ENCODE measurements at regions not wholly inside any gene's neighbourhood (a gene's known extent, or its start where the extent isn't known, plus 50 kb on each side); places are given as distances from the start of the nearest gene placed in this dataset.

- H3K9ac ChIP-seq (ENCODE audit: insufficient read length, low read depth), result no peak overlapping the region
- H3K4me1 ChIP-seq (ENCODE audit: insufficient read depth, insufficient read length), result no peaks in the 10 kb centered on the region
- no peaks in the 10 kb centered on the region for H3K36me3 ChIP-seq (ENCODE audit: insufficient read depth, insufficient read length, low read length)
- no peaks in the 10 kb centered on the region for H3K27me3 ChIP-seq (ENCODE audit: insufficient read depth, insufficient read length)
- no peaks in the 10 kb centered on the region for H3K9me3 ChIP-seq (ENCODE audit: insufficient read depth, low read length)
- TF ChIP-seq ZNF274 (IDR thresholded peaks at IDR 0.05; ENCODE audit: low read depth, low read length) (no peak), SUZ12 (IDR thresholded peaks at IDR 0.05; ENCODE audit: extremely low read depth, insufficient read depth, insufficient read length) (no peak), YY1 (IDR thresholded peaks at IDR 0.05; ENCODE audit: insufficient read depth, insufficient read length) (no peak)
- DNase-seq (ENCODE audit: low read depth, low spot score), result no peak
- H3K4me3 ChIP-seq (ENCODE audit: insufficient read length, low read depth), result no peak overlapping the region
These were observed 419.8 kb upstream of the LRRC4C start for GRCh38 chr11:41879214-41879613.

DNA sequence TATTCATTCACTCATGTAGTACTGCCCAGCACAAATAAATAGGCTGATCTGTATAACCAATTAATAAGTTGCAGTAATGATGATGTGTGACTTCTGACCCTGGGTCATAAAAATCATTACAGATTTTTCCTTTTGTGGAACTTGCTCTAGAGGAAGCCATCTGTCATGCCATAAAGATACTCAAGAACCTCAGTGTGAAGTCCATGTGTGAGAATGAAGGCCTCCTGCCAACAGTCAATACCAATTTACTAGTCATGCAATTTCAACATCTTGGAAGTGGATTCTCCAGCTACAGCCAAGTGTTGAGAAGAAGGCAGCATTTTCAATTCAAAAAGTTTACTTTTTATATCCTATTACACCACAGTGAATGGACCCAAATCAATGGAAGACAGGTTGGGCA lies 435.6 kb upstream of the LRRC4C start:
- no peak for DNase-seq (ENCODE audit: low read depth, low spot score)
- no peak for TF ChIP-seq ZNF274 (IDR thresholded peaks at IDR 0.05; ENCODE audit: low read depth, low read length)
- TF ChIP-seq SUZ12 (IDR thresholded peaks at IDR 0.05; ENCODE audit: extremely low read depth, insufficient read depth, insufficient read length), result no peak
- no peak for TF ChIP-seq YY1 (IDR thresholded peaks at IDR 0.05; ENCODE audit: insufficient read depth, insufficient read length)
- H3K9ac ChIP-seq (ENCODE audit: insufficient read length, low read depth), result no peak overlapping the region
- H3K9me3 ChIP-seq (ENCODE audit: insufficient read depth, low read length), result no peaks in the 10 kb centered on the region
- no peaks in the 10 kb centered on the region for H3K36me3 ChIP-seq (ENCODE audit: insufficient read depth, insufficient read length, low read length)
- no peaks in the 10 kb centered on the region for H3K27me3 ChIP-seq (ENCODE audit: insufficient read depth, insufficient read length)
- no peaks in the 10 kb centered on the region for H3K4me1 ChIP-seq (ENCODE audit: insufficient read depth, insufficient read length)
- H3K4me3 ChIP-seq (ENCODE audit: insufficient read length, low read depth), result no peak overlapping the region

DNA sequence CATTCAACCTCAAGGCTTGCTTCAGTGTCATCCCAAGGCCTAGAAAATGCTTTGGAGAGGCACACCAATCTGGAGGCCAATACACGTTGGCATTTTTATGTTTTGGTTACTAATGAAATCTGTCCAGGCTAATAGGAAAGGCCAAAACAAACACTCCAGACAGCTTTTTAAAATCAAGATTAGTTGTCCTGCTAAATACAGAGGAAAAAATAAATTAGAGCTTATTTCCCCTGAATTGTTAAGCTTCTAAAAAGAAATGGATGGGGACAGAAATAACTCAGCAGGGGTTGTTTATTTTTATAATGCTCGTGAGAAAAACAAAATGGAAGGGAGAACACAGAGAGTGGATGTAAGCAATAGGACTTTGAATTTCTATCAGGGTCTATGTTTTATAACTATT lies 438.5 kb upstream of the LRRC4C start:
- H3K9ac ChIP-seq (ENCODE audit: insufficient read length, low read depth), result no peak overlapping the region
- H3K4me1 ChIP-seq (ENCODE audit: insufficient read depth, insufficient read length), result no peaks in the 10 kb centered on the region
- peaks cover 3% of the 10 kb centered on the region; the same call in 1 of the 2 replicates for H3K9me3 ChIP-seq (ENCODE audit: insufficient read depth, low read length)
- no peak overlapping the region for H3K4me3 ChIP-seq (ENCODE audit: insufficient read length, low read depth)
- H3K27me3 ChIP-seq (ENCODE audit: insufficient read depth, insufficient read length), result no peaks in the 10 kb centered on the region
- no peak for DNase-seq (ENCODE audit: low read depth, low spot score)
- H3K36me3 ChIP-seq (ENCODE audit: insufficient read depth, insufficient read length, low read length), result no peaks in the 10 kb centered on the region
- no peak for TF ChIP-seq YY1 (IDR thresholded peaks at IDR 0.05; ENCODE audit: insufficient read depth, insufficient read length)
- no peak for TF ChIP-seq ZNF274 (IDR thresholded peaks at IDR 0.05; ENCODE audit: low read depth, low read length)
- no peak for TF ChIP-seq SUZ12 (IDR thresholded peaks at IDR 0.05; ENCODE audit: extremely low read depth, insufficient read depth, insufficient read length)

- no peak for DNase-seq (ENCODE audit: low read depth, low spot score)
These were observed 458.4 kb upstream of the LRRC4C start for GRCh38 chr11:41917900-41918299.

DNA sequence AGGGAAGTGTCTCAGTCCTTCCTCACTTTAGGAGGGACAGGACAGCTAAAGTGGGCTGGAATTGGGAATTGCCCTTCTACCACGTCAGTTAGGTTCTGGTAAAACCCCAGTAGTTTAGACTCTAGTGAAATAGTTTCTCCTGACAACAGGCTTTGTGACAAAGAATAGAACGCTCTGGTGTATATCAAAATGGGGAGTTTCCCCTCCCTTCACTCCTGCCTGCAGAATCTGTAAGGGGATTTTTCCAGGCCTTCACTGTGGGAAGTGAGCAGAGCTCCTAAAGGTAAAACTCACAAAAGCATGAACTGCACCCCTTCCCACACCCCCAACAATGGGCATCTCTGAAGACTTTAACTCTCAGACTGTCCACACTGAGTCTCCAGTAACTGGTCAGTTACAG lies 460.9 kb upstream of the LRRC4C start:
- Histone ChIP-seq H3K9me3 (ENCODE audit: insufficient read depth, low read length) (peaks cover 19% of the 10 kb centered on the region; the same call in 1 of the 2 replicates), H3K4me3 (ENCODE audit: insufficient read length, low read depth) (no peak overlapping the region), H3K4me1 (ENCODE audit: insufficient read depth, insufficient read length) (peaks cover 3% of the 10 kb centered on the region), H3K9ac (ENCODE audit: insufficient read length, low read depth) (no peak overlapping the region), H3K27me3 (ENCODE audit: insufficient read depth, insufficient read length) (no peaks in the 10 kb centered on the region), H3K36me3 (ENCODE audit: insufficient read depth, insufficient read length, low read length) (no peaks in the 10 kb centered on the region)
- DNase-seq (ENCODE audit: low read depth, low spot score), result no peak
- TF ChIP-seq YY1 (IDR thresholded peaks at IDR 0.05; ENCODE audit: insufficient read depth, insufficient read length) (no peak), ZNF274 (IDR thresholded peaks at IDR 0.05; ENCODE audit: low read depth, low read length) (no peak), SUZ12 (IDR thresholded peaks at IDR 0.05; ENCODE audit: extremely low read depth, insufficient read depth, insufficient read length) (no peak)

More at GRCh38 chr11:41917900-41918299, 458.4 kb upstream of the LRRC4C start:
- Histone ChIP-seq H3K27me3 (ENCODE audit: insufficient read depth, insufficient read length) (no peaks in the 10 kb centered on the region), H3K4me1 (ENCODE audit: insufficient read depth, insufficient read length) (peaks cover 3% of the 10 kb centered on the region), H3K4me3 (ENCODE audit: insufficient read length, low read depth) (no peak overlapping the region), H3K9me3 (ENCODE audit: insufficient read depth, low read length) (peaks cover 19% of the 10 kb centered on the region; the same call in 1 of the 2 replicates), H3K36me3 (ENCODE audit: insufficient read depth, insufficient read length, low read length) (no peaks in the 10 kb centered on the region), H3K9ac (ENCODE audit: insufficient read length, low read depth) (no peak overlapping the region)
- TF ChIP-seq YY1 (IDR thresholded peaks at IDR 0.05; ENCODE audit: insufficient read depth, insufficient read length) (no peak), SUZ12 (IDR thresholded peaks at IDR 0.05; ENCODE audit: extremely low read depth, insufficient read depth, insufficient read length) (no peak), ZNF274 (IDR thresholded peaks at IDR 0.05; ENCODE audit: low read depth, low read length) (no peak)

- peak; percentile 63 for DNase-seq (ENCODE audit: low read depth, low spot score)
- Histone ChIP-seq H3K36me3 (ENCODE audit: insufficient read depth, insufficient read length, low read length) (no peaks in the 10 kb centered on the region), H3K4me3 (ENCODE audit: insufficient read length, low read depth) (no peak overlapping the region), H3K4me1 (ENCODE audit: insufficient read depth, insufficient read length) (peaks cover 3% of the 10 kb centered on the region), H3K9me3 (ENCODE audit: insufficient read depth, low read length) (peaks cover 17% of the 10 kb centered on the region; the same call in 1 of the 2 replicates), H3K9ac (ENCODE audit: insufficient read length, low read depth) (no peak overlapping the region), H3K27me3 (ENCODE audit: insufficient read depth, insufficient read length) (no peaks in the 10 kb centered on the region)
- no peak for TF ChIP-seq SUZ12 (IDR thresholded peaks at IDR 0.05; ENCODE audit: extremely low read depth, insufficient read depth, insufficient read length)
- TF ChIP-seq ZNF274 (IDR thresholded peaks at IDR 0.05; ENCODE audit: low read depth, low read length), result no peak
- no peak for TF ChIP-seq YY1 (IDR thresholded peaks at IDR 0.05; ENCODE audit: insufficient read depth, insufficient read length)
These were observed 462.4 kb upstream of the LRRC4C start for GRCh38 chr11:41921746-41922390.

DNA sequence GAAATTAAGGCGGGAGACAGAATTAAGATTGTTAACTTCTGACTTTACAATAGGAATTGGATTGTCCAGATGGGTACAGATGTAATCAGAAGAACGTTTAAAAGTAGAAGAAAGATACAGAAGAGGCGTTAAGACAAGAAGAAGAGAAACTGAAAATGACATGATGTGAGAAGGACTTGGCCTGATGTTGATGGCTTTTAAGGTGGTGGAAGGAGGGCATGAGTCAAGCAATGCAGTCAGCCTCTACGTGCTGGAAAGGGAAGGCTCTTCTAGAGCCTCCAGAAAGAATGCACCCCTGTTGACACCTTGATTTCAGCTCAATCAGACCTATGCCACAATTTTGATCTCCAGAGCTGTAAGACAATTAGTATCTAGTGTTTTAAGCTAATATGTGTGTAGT lies 466.9 kb upstream of the LRRC4C start:
- H3K9me3 ChIP-seq (ENCODE audit: insufficient read depth, low read length), result no peaks in the 10 kb centered on the region
- peaks cover 3% of the 10 kb centered on the region for H3K4me1 ChIP-seq (ENCODE audit: insufficient read depth, insufficient read length)
- H3K9ac ChIP-seq (ENCODE audit: insufficient read length, low read depth), result no peak overlapping the region
- H3K36me3 ChIP-seq (ENCODE audit: insufficient read depth, insufficient read length, low read length), result no peaks in the 10 kb centered on the region
- H3K4me3 ChIP-seq (ENCODE audit: insufficient read length, low read depth), result no peak overlapping the region
- no peaks in the 10 kb centered on the region for H3K27me3 ChIP-seq (ENCODE audit: insufficient read depth, insufficient read length)
- TF ChIP-seq ZNF274 (IDR thresholded peaks at IDR 0.05; ENCODE audit: low read depth, low read length) (no peak), SUZ12 (IDR thresholded peaks at IDR 0.05; ENCODE audit: extremely low read depth, insufficient read depth, insufficient read length) (no peak), YY1 (IDR thresholded peaks at IDR 0.05; ENCODE audit: insufficient read depth, insufficient read length) (no peak)
- no peak for DNase-seq (ENCODE audit: low read depth, low spot score)

Data from NT2/D1 (cell line).